Endothelial cell of hepatic sinusoid (primary cell): ENCODE measurements at regions not wholly inside any gene's neighbourhood (a gene's known extent, or its start where the extent isn't known, plus 50 kb on each side); places are given as distances from the start of the nearest gene placed in this dataset.
"Not testable (repeated sequence)": the region's sequence is repeated elsewhere in the genome, so short reads cannot be mapped to it uniquely, and the experiment has no call there.

Source experiments
- in situ Hi-C: cut with HindIII; loops from 2 replicates; pipeline ENCODE4 v1.10.0; 2017; ENCODE audit warnings: low sequenced_read_pairs

- in situ Hi-C loops: no loop called here
Observed at GRCh38 chr11:130526846-130527245, 78.4 kb downstream of the ADAMTS15 start.

GRCh38 chr11:130527636-130528297 lies 79.3 kb downstream of the ADAMTS15 start:
- in situ Hi-C loops: no loop called here

- in situ Hi-C loops: no loop called here
Observed at GRCh38 chr11:130528298-130529261, 80.1 kb downstream of the ADAMTS15 start.

DNA sequence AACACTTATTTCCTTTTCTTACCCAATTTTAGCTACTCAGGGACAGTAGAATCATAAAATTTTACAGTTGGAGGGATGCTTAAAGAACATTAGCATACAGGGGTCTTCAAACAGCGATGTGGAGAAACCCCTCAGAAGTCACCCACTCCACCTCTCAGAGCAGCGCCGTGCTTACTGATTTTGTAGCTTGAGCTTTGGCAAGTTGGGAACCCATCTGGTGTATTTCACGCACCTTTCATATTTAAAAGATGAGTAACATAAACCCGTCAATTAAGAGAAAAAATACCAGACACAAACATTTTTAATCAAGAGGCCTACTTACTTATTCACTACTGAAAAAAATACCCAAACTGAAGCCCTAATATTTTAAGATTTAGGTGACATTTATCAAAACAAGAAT lies 80.9 kb downstream of the ADAMTS15 start:
- in situ Hi-C loops: no loop called here

GRCh38 chr11:130531061-130531460 lies 82.6 kb downstream of the ADAMTS15 start:
- in situ Hi-C loops: no loop called here

GRCh38 chr11:130533113-130533798 lies 84.8 kb downstream of the ADAMTS15 start:
- in situ Hi-C loops: no loop called here

DNA sequence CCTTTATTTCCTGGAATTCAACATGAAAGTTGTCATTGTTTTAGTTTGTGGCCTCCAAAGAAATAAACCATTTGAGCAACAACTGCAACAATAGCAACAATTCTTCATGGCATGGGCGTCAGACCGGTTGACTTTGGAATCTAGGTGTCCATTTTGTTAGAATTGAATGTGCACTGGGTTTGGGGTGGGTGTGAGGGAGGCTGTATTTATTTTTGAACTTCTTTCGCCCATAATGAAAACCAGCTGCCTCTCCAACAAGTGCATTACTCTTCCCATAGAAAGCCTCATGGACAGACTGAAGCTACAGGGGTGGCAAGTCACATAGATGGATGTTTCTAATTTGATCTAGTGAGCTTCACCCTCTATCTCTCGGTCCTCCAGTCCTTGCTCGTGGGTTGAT lies 85.4 kb downstream of the ADAMTS15 start:
- in situ Hi-C loops: no loop called here

- in situ Hi-C loops: no loop called here
Observed at GRCh38 chr11:130534551-130534950, 86.1 kb downstream of the ADAMTS15 start.

- in situ Hi-C loops: no loop called here
Observed at GRCh38 chr11:130535520-130535919, 87.1 kb downstream of the ADAMTS15 start.

- in situ Hi-C loops: no loop called here
Observed at GRCh38 chr11:130536106-130537040, 87.9 kb downstream of the ADAMTS15 start.

- in situ Hi-C loops: not testable (repeated sequence)
Observed at GRCh38 chr11:130539680-130540079, 91.2 kb downstream of the ADAMTS15 start.

GRCh38 chr11:130544266-130544665 lies 95.8 kb downstream of the ADAMTS15 start:
- in situ Hi-C loops: no loop called here

GRCh38 chr11:130545449-130546072 lies 97.1 kb downstream of the ADAMTS15 start:
- in situ Hi-C loops: no loop called here

GRCh38 chr11:130546438-130546837 lies 98.0 kb downstream of the ADAMTS15 start:
- in situ Hi-C loops: no loop called here

DNA sequence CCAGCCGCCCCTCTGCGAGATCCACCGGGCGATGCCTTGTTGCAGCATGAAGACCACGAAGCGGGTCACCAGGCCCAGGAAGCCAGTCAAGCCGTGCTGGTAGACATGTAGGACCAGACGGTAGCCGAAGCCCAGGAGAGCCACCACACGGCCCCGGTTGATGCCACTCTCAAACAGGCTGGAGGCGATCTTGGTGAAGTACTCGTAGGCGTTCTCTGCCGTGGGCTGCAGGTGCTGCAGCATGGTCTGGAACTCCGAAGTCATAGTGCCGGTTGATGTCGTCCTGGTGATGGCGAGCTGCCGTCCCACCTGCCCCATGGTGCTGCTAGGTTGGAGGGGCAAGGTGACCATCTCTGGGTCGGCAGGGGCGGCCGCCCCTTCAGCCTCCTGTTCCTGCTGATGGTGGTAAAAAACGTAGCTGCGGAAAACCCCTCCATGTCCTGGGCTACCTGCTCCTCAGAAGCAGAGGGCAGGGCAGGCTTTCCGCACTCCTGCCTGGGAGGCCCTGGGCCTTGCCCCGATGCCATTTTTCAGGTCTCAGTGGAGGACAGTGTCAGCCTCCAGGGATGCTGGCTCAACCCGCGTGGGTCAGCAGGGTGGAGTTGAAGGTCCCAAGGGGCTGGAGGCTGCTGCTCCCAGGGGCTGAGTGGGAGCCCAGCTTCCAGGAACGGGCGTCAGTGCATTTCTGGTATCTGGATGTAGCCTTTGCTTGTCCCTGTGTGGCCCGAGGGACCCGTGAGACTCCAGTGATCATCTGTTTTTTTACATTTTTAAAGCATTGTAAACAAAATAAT lies 98.7 kb downstream of the ADAMTS15 start:
- in situ Hi-C loops: no loop called here

DNA sequence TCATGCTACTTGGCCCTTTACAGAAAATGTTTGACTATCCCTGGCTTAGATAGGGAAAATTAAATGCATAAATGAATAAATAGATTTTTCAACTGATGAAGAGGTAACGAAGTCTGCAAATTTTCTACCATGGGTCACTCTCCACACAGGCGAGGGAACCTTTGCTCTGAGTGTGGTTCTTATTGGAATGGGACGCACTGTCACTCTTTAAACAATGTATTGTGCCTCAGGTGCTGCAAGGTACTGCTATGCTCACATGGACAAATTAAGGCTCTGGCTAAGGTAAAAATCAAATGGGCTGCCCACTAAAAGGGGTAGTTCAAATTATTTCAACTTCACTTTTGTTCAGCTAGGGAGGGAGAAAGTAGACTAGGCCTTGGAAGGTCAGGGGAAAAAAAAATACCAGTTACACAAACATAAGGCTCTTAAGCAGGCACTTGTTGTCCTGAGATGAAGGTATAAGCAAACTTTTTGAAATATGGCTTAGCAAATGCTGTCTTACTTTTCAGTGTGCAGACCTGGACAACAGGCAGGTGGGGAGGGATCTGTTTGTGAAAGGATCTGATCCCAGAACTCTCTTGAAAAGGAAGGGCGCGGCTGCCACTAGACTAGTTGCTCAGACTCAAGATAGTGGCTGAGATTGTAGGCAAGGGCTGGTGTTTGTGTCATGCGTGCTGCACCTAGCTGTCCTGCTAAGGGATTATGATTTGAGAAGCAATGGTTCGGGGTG lies 99.5 kb downstream of the ADAMTS15 start:
- in situ Hi-C loops: no loop called here

DNA sequence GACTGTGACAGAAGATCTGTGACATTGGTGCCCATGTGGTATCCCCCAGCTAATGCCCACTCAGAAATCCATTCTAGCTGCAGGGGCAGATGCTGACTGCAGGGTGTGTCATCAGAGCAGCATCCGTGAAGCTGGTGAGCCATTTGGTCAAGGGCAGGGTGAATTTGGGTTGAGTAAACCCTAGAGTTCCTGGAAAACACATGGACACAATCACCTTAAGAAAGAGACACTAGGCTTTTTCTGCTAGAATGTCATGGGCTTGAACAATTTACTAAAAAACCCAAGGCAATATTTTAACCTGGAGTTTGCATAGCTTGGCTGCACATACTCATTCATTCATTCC lies 100.0 kb downstream of the ADAMTS15 start:
- in situ Hi-C loops: no loop called here

GRCh38 chr11:130549393-130549999 lies 101.1 kb downstream of the ADAMTS15 start:
- in situ Hi-C loops: no loop called here
